Fibroblast of the aortic adventitia (primary cell): ENCODE measurements at regions not wholly inside any gene's neighbourhood (a gene's known extent, or its start where the extent isn't known, plus 50 kb on each side); places are given as distances from the start of the nearest gene placed in this dataset.

Source experiments
- DNase-seq: peaks from one replicate; pipeline ENCODE4 v3.0.0-alpha.2; 2010; ENCODE audit warnings: low read depth
- H3K4me3 ChIP-seq: 2 replicates; pipeline ENCODE4 v1.5.1; 2011; ENCODE audit warnings: low read depth, mild to moderate bottlenecking, control low read depth, low read length, moderate library complexity
- CTCF ChIP-seq: IDR thresholded peaks from 2 replicates; pipeline ENCODE4 v1.5.1; 2011; ENCODE audit warnings: mild to moderate bottlenecking, low read length, control low read depth, inconsistent platforms; ENCODE audit not compliant: insufficient read depth

- no peak for TF ChIP-seq CTCF
- H3K4me3 ChIP-seq: no peak overlapping the region
- DNase-seq: no peak
Observed at GRCh38 chr10:130707389-130707979, 571.3 kb downstream of the GLRX3 start.

GRCh38 chr10:130708465-130709070 is 572.4 kb downstream of the GLRX3 start:
- no peak overlapping the region for H3K4me3 ChIP-seq
- TF ChIP-seq CTCF: no peak
- DNase-seq: no peak

GRCh38 chr10:130709415-130709814 is 573.2 kb downstream of the GLRX3 start:
- no peak for DNase-seq
- H3K4me3 ChIP-seq: no peak overlapping the region
- no peak for TF ChIP-seq CTCF

- no peak for DNase-seq
- no peak overlapping the region for H3K4me3 ChIP-seq
- TF ChIP-seq CTCF: no peak
Observed at GRCh38 chr10:130711072-130711471, 574.9 kb downstream of the GLRX3 start.

- no peak for TF ChIP-seq CTCF
- no peak for DNase-seq
- H3K4me3 ChIP-seq: no peak overlapping the region
Observed at GRCh38 chr10:130713135-130713534, 576.9 kb downstream of the GLRX3 start.

- DNase-seq: no peak
- H3K4me3 ChIP-seq: no peak overlapping the region
- TF ChIP-seq CTCF: no peak
Observed at GRCh38 chr10:130713731-130714130, 577.5 kb downstream of the GLRX3 start.
